Astrocyte of the spinal cord (primary cell): ENCODE measurements at regions not wholly inside any gene's neighbourhood (a gene's known extent, or its start where the extent isn't known, plus 50 kb on each side); places are given as distances from the start of the nearest gene placed in this dataset.
A peak's percentile ranks its signal among the peaks of the same experiment; 100 is the strongest.

Experiments used
- DNase-seq: peaks from one replicate; pipeline ENCODE4 v3.0.0; 2011; ENCODE audit warnings: low read depth, low spot score
- H3K4me3 ChIP-seq: 2 replicates; pipeline ENCODE4 v1.5.1; 2011; ENCODE audit warnings: low read depth, mild to moderate bottlenecking, low read length, moderate library complexity
- in situ Hi-C: cut with HindIII; loops from 2 replicates; pipeline ENCODE4 v1.10.0; 2017; ENCODE audit warnings: low sequenced_read_pairs
- TF ChIP-seq, protein P1 (sequence below): IDR thresholded peaks from 2 replicates; pipeline ENCODE4 v1.5.1; 2012; ENCODE audit warnings: low read depth, mild to moderate bottlenecking, low read length, inconsistent platforms

DNA sequence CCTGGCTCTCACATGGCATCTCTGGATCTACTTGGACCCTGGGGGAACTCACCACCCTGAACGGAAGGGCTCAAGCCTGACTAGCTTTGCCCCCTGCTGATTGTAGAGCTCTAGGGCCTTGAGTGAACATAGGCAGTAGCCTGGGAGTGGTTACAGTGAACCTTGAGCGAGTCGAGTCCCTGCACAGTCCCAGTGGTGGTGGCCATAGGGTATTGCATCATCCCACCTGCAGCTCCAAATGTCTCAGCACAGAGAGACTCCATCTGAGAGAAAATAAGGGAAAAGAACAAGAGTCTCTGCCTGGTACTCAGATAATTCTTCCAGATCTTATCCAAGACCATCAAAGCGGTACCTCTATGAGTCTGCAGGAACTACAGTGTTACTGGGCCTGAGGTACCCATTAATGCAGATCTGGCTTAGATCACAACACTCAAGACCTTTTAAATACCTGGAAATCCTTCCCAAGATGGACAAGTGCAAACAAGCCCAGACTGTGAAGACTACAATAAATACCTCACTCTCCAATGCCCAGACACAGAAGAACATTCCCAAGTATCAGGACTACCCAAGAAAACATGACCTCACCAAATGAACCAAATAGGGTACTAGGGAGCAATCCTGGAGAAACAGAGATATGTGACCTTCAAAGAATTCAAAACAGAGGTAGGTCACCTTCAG, 167.5 kb upstream of the TET2 start:
- in situ Hi-C loops, result no loop called here
- H3K4me3 ChIP-seq, result no peak overlapping the region
- TF ChIP-seq, protein P1, sequence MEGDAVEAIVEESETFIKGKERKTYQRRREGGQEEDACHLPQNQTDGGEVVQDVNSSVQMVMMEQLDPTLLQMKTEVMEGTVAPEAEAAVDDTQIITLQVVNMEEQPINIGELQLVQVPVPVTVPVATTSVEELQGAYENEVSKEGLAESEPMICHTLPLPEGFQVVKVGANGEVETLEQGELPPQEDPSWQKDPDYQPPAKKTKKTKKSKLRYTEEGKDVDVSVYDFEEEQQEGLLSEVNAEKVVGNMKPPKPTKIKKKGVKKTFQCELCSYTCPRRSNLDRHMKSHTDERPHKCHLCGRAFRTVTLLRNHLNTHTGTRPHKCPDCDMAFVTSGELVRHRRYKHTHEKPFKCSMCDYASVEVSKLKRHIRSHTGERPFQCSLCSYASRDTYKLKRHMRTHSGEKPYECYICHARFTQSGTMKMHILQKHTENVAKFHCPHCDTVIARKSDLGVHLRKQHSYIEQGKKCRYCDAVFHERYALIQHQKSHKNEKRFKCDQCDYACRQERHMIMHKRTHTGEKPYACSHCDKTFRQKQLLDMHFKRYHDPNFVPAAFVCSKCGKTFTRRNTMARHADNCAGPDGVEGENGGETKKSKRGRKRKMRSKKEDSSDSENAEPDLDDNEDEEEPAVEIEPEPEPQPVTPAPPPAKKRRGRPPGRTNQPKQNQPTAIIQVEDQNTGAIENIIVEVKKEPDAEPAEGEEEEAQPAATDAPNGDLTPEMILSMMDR, result no peak
- no peak for DNase-seq

DNA sequence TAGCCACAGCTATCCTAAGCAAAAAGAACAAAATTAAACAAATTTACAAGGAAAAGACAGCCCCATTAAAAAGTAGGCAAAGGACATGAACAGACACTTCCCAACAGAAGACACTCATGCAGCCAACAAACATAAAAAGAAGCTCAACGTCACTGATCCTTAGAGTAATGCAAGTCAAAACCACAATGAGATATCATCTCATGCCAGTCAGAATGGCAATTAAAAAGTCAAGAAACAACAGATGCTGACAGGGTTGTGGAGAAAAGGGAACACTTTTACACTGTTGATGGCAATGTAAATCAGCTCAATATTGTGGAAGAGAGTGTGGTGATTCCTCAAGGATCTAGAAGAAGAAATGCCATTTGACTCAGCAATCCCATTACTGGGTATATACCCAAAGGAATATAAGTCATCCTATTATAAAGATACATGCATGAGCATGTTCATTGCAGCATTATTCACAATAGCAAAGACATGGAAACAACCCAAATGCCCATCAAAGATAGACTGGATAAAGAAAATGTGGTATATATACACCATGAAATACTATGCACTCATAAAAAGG, 163.0 kb upstream of the TET2 start:
- H3K4me3 ChIP-seq, result no peak overlapping the region
- TF ChIP-seq, protein P1, result no peak
- DNase-seq, result no peak
- in situ Hi-C loops, result no loop called here

DNA sequence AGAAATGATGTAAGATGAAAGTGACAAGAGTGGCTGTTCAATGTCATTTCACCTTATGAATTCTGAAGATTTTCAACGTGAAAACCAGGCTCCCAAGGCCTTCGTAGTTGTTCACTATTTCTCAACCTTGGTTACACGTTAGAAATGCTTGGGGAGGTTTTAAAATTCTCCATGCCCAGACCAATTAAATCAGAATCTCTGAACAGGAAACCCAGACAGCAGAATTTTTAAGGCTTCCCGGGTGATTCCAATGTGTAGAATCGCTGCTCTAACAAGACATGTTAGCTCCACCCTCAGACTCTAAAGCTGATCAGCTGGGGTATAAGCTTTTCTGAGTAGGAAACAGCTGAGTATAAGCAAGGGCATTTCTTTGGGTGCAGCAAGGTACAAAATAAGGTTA, 160.4 kb upstream of the TET2 start:
- DNase-seq, result no peak
- no peak overlapping the region for H3K4me3 ChIP-seq
- TF ChIP-seq, protein P1, result no peak
- in situ Hi-C loops, result no loop called here

DNA sequence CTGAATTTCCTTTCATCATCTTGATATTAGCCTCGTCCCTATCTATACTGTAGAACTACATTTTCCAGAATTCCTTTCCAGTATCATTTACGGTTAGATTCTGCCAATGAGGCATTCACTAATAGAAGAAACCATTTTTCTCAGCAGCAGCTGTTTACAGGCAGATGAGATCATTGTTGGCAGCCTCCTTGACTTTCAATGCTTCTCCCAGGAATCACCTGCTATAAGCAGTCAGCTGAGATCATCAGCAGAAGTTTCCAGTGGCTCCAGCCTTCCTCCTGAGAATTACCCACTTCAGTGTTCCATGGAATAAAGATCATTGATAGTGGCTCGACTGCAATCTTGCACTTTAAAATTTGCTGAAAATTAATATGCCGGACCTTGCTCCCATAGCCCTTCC, 157.3 kb upstream of the TET2 start:
- peak; percentile 62 for DNase-seq
- TF ChIP-seq, protein P1, result no peak
- in situ Hi-C loops, result no loop called here
- no peak overlapping the region for H3K4me3 ChIP-seq

DNA sequence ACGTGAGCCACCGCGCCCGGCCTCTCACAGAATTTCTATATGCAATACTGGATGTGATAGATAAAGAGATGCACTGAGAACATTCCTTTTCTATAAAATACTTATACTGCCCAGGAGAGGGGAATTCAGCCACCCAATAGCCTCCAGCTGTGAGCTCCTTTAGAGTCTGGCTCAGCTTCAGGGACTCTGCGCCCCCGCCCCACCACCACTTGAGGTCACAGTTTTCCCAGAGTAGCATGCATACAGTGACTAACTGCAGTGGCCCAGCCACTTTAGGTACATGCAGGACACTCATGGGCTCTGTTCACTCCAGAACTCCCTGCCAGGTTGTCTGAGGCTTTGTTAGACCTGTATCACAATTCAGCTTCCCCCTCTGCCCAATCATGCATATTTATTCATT, 144.4 kb upstream of the TET2 start:
- TF ChIP-seq, protein P1, result no peak
- in situ Hi-C loops, result no loop called here
- no peak for DNase-seq
- no peak overlapping the region for H3K4me3 ChIP-seq

DNA sequence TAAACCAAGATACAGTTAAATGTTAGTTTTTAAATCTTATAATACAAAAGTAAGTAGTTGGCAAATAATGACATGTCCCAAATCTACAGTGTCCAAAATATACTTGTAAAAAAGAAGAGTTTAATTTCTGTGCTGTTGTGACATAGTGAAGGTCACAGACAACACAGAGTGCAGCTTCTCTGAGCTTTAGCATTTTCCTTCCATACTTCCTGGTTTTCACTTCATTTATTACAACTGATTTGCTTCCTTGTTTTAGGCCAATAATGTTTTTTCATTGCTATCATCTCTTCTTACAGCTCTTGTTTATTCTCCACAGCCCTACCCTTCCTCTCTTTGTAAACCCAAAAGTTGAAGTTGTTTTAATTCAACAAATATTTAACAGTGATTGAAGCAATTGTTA, 132.4 kb upstream of the TET2 start:
- H3K4me3 ChIP-seq, result no peak overlapping the region
- TF ChIP-seq, protein P1, result no peak
- in situ Hi-C loops, result no loop called here
- DNase-seq, result no peak

DNA sequence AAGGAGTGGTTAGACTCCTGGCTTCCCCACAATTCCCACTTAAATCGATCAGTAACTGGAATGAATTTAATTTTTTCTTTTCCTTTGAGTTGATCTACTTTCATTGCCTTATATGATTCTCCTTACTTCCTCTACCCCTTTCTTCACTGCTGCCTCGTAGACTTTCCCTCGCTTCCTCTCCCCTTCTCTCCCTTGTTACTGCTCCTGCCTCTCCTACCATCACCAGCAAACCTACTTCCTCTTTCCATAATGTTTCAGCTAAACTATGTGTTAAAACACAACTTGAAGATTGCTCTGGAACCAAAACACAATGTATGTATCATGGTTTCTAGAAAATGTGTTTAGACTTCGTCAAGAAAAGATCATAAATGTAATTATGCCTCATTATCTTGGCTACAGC, 132.0 kb upstream of the TET2 start:
- H3K4me3 ChIP-seq, result no peak overlapping the region
- TF ChIP-seq, protein P1, result no peak
- in situ Hi-C loops, result no loop called here
- DNase-seq, result no peak
